ENCODE measurements at regions not wholly inside any gene's neighbourhood (a gene's known extent, or its start where the extent isn't known, plus 50 kb on each side); places are given as distances from the start of the nearest gene placed in this dataset.

GRCh38 chr3:162605651-162606204 lies 1109.1 kb downstream of the OTOL1 start:
- DNase-seq = no peak
- CTCF ChIA-PET = no interaction called here
- H3K27me3 Mint-ChIP-seq = no peaks in the 10 kb centered on the region

GRCh38 chr3:162610261-162610660 lies 1113.7 kb downstream of the OTOL1 start:
- intact Hi-C loops (cut with micrococcal nuclease) = no loop called here
- no peaks in the 10 kb centered on the region for H3K36me3 Mint-ChIP-seq (ENCODE audit: low read depth)
- no peak for ATAC-seq

More at GRCh38 chr3:162605651-162606204, 1109.1 kb downstream of the OTOL1 start:
- TF ChIP-seq CTCF (IDR thresholded peaks at IDR 0.05) = no peak
- POLR2A ChIA-PET = interaction anchor here (0.6 kb wide), 1 partner anchor 124 kb away, joined by 3 read pairs; no protein-coding TSS in a partner anchor
- peaks cover 14% of the 10 kb centered on the region for H3K9me3 Mint-ChIP-seq
- no peak for ATAC-seq
- H3K36me3 Mint-ChIP-seq (ENCODE audit: low read depth) = no peaks in the 10 kb centered on the region
- no peaks in the 10 kb centered on the region for H3K4me1 Mint-ChIP-seq (ENCODE audit: low read depth)
- no peak overlapping the region for H3K4me3 Mint-ChIP-seq
- H3K27ac Mint-ChIP-seq = no peak overlapping the region
- intact Hi-C loops (cut with micrococcal nuclease) = no loop called here

GRCh38 chr3:162612991-162613390 lies 1116.4 kb downstream of the OTOL1 start:
- Mint-ChIP-seq H3K27me3 (no peaks in the 10 kb centered on the region), H3K9me3 (peaks cover 6% of the 10 kb centered on the region), H3K27ac (no peak overlapping the region), H3K4me3 (no peak overlapping the region), H3K36me3 (ENCODE audit: low read depth) (no peaks in the 10 kb centered on the region), H3K4me1 (ENCODE audit: low read depth) (no peaks in the 10 kb centered on the region)
- no peak for TF ChIP-seq CTCF (IDR thresholded peaks at IDR 0.05)
- ATAC-seq (no peak), DNase-seq (no peak)
- intact Hi-C loops (cut with micrococcal nuclease) = no loop called here
- POLR2A ChIA-PET = no interaction called here
- CTCF ChIA-PET = no interaction called here

More at GRCh38 chr3:162610261-162610660, 1113.7 kb downstream of the OTOL1 start:
- DNase-seq = no peak
- no peak for TF ChIP-seq CTCF (IDR thresholded peaks at IDR 0.05)
- CTCF ChIA-PET = no interaction called here
- H3K4me3 Mint-ChIP-seq = no peak overlapping the region
- H3K4me1 Mint-ChIP-seq (ENCODE audit: low read depth) = no peaks in the 10 kb centered on the region
- no peaks in the 10 kb centered on the region for H3K27me3 Mint-ChIP-seq
- POLR2A ChIA-PET = no interaction called here
- H3K27ac Mint-ChIP-seq = no peak overlapping the region
- peaks cover 8% of the 10 kb centered on the region for H3K9me3 Mint-ChIP-seq

- POLR2A ChIA-PET = no interaction called here
- no peaks in the 10 kb centered on the region for H3K36me3 Mint-ChIP-seq (ENCODE audit: low read depth)
- DNase-seq = no peak
- no peak overlapping the region for H3K4me3 Mint-ChIP-seq
- no peak for TF ChIP-seq CTCF (IDR thresholded peaks at IDR 0.05)
- no peaks in the 10 kb centered on the region for H3K4me1 Mint-ChIP-seq (ENCODE audit: low read depth)
- H3K9me3 Mint-ChIP-seq = peaks cover 11% of the 10 kb centered on the region
- intact Hi-C loops (cut with micrococcal nuclease) = no loop called here
- no peak for ATAC-seq
- CTCF ChIA-PET = no interaction called here
- H3K27ac Mint-ChIP-seq = no peak overlapping the region
- H3K27me3 Mint-ChIP-seq = no peaks in the 10 kb centered on the region
Measured at GRCh38 chr3:162626172-162626571, 1129.6 kb downstream of the OTOL1 start.

GRCh38 chr3:162628531-162628930 lies 1131.9 kb downstream of the OTOL1 start:
- H3K27me3 Mint-ChIP-seq = no peaks in the 10 kb centered on the region

More at GRCh38 chr3:162628531-162628930, 1131.9 kb downstream of the OTOL1 start:
- Mint-ChIP-seq H3K4me1 (ENCODE audit: low read depth) (no peaks in the 10 kb centered on the region), H3K9me3 (peaks cover 2% of the 10 kb centered on the region), H3K4me3 (no peak overlapping the region), H3K27ac (no peak overlapping the region), H3K36me3 (ENCODE audit: low read depth) (no peaks in the 10 kb centered on the region)
- TF ChIP-seq CTCF (IDR thresholded peaks at IDR 0.05) = no peak
- ChIA-PET CTCF (no interaction called here), POLR2A (no interaction called here)
- DNase-seq (no peak), ATAC-seq (no peak)
- intact Hi-C loops (cut with micrococcal nuclease) = no loop called here
